HepG2 (cell line): ENCODE measurements at regions not wholly inside any gene's neighbourhood (a gene's known extent, or its start where the extent isn't known, plus 50 kb on each side); places are given as distances from the start of the nearest gene placed in this dataset.

ENCODE experiments used
- CHD2 ChIP-seq: IDR thresholded peaks from 2 replicates; pipeline ENCODE4 v1.6.1; 2011; ENCODE audit warnings: low read depth, low read length, improper control_type of control experiment
- HCFC1 ChIP-seq: fragments of 150-350 bp; IDR thresholded peaks from 2 replicates; pipeline ENCODE4 v1.6.1; 2014; ENCODE audit warnings: low read depth, low read length
- MIXL1 ChIP-seq: IDR thresholded peaks from 2 replicates; pipeline ENCODE4 v1.6.1; 2016
- POLR2A ChIP-seq, 2 experiments: IDR thresholded peaks; 2 replicates each; pipeline ENCODE4 v1.6.1; 2011; ENCODE audit warnings: low read depth in 2 of 2, low read length in 2 of 2, mild to moderate bottlenecking in 1 of 2, moderate library complexity in 1 of 2; ENCODE audit not compliant: insufficient read depth in 1 of 2
- SCMH1 ChIP-seq: sonication (generic); formaldehyde crosslinking; IDR thresholded peaks from 2 replicates; pipeline ENCODE4 v1.9.0; 2021; ENCODE audit warnings: missing genetic modification reagents, mild to moderate bottlenecking, borderline replicate concordance
- ZBTB33 ChIP-seq: sonication (generic); formaldehyde crosslinking; IDR thresholded peaks from 2 replicates; pipeline ENCODE4 v1.4.0; 2020; ENCODE audit warnings: missing genetic modification reagents
- ZNF354B ChIP-seq: sonication (generic); formaldehyde crosslinking; IDR thresholded peaks from 2 replicates; pipeline ENCODE4 v1.8.0; 2022; ENCODE audit warnings: mild to moderate bottlenecking, missing genetic modification reagents
- ZNF563 ChIP-seq: sonication (generic); formaldehyde crosslinking; IDR thresholded peaks from 2 replicates; pipeline ENCODE4 v1.8.0; 2022; ENCODE audit warnings: mild to moderate bottlenecking, moderate library complexity, missing genetic modification reagents
- ZNF564 ChIP-seq: sonication (generic); formaldehyde crosslinking; IDR thresholded peaks from 2 replicates; pipeline ENCODE4 v1.8.1; 2023; ENCODE audit warnings: mild to moderate bottlenecking, missing genetic modification reagents
- TF ChIP-seq, protein P1 (sequence below): sonication (generic); formaldehyde crosslinking; IDR thresholded peaks from 2 replicates; pipeline ENCODE4 v1.5.0; 2020; ENCODE audit warnings: mild to moderate bottlenecking, missing genetic modification reagents, moderate library complexity

- TF ChIP-seq POLR2A (IDR thresholded peaks at IDR 0.05; ENCODE audit: insufficient read depth in 1 of 2, low read depth in 2 of 2, low read length in 2 of 2), result no peak
- TF ChIP-seq MIXL1 (CRISPR knock-in tag), result no peak
- TF ChIP-seq, protein P1, sequence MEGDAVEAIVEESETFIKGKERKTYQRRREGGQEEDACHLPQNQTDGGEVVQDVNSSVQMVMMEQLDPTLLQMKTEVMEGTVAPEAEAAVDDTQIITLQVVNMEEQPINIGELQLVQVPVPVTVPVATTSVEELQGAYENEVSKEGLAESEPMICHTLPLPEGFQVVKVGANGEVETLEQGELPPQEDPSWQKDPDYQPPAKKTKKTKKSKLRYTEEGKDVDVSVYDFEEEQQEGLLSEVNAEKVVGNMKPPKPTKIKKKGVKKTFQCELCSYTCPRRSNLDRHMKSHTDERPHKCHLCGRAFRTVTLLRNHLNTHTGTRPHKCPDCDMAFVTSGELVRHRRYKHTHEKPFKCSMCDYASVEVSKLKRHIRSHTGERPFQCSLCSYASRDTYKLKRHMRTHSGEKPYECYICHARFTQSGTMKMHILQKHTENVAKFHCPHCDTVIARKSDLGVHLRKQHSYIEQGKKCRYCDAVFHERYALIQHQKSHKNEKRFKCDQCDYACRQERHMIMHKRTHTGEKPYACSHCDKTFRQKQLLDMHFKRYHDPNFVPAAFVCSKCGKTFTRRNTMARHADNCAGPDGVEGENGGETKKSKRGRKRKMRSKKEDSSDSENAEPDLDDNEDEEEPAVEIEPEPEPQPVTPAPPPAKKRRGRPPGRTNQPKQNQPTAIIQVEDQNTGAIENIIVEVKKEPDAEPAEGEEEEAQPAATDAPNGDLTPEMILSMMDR (CRISPR knock-in tag), result no peak
- TF ChIP-seq ZNF564, result no peak
- no peak for TF ChIP-seq SCMH1 (CRISPR knock-in tag)
- no peak for TF ChIP-seq ZNF354B
- TF ChIP-seq CHD2, result no peak
- TF ChIP-seq ZBTB33 (CRISPR knock-in tag), result no peak
- TF ChIP-seq ZNF563 (CRISPR knock-in tag), result no peak
- TF ChIP-seq HCFC1, result no peak
Observed at GRCh38 chr4:145988628-145989027, 50.0 kb upstream of the ZNF827 start.
